SH-SY5Y (cell line): ENCODE measurements at regions not wholly inside any gene's neighbourhood (a gene's known extent, or its start where the extent isn't known, plus 50 kb on each side); places are given as distances from the start of the nearest gene placed in this dataset.

Source experiments
- GATA2 ChIP-seq: IDR thresholded peaks from 2 replicates; pipeline ENCODE4 v1.6.1; 2011; ENCODE audit warnings: mild to moderate bottlenecking, low read depth, low read length
- GATA3 ChIP-seq: IDR thresholded peaks from 2 replicates; pipeline ENCODE4 v1.6.1; 2011; ENCODE audit warnings: low read depth, mild to moderate bottlenecking, low read length, moderate library complexity

- TF ChIP-seq GATA3 (peak; percentile 92), GATA2 (peak; percentile 98)
Measured at GRCh38 chr10:33566001-33566400, 231.5 kb upstream of the NRP1 start.

DNA sequence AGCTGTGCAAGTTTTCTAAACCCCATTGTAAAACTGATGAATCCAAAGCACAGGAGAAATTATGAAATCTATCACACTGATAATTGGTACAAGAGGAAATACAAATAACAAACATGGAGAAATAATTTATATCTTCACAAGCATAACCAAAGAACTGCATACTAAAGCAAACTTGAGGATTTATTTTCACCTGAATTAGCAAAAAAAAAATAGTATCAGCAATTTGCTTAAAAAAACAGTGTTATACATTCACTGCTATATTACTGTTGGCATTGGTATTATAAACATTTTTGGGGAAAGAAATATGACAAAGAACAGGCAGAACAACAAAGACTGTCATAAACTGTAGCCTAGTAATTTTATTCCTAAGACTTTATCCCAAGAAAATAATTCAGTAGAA, 230.8 kb upstream of the NRP1 start:
- no peak for TF ChIP-seq GATA2
- TF ChIP-seq GATA3: no peak

DNA sequence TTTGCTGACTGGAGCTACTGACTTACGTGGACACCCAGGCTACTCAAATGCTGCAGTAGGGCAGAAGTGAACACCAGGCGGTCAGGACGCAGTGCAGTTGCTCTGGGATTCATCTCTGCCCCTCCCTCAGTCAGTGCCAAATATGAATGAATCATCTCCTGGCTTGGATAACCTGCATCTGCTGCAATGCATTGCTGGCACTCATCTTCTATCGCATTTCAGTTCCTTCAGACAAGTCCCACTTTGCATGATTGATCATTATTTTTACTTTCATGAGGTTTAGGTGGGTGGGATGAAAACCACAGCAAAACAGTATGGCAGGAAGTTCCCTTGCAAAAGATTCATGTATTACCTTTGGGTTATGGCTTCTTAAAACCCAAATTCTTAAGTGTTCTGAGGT, 224.6 kb upstream of the NRP1 start:
- TF ChIP-seq GATA3 (no peak), GATA2 (no peak)

DNA sequence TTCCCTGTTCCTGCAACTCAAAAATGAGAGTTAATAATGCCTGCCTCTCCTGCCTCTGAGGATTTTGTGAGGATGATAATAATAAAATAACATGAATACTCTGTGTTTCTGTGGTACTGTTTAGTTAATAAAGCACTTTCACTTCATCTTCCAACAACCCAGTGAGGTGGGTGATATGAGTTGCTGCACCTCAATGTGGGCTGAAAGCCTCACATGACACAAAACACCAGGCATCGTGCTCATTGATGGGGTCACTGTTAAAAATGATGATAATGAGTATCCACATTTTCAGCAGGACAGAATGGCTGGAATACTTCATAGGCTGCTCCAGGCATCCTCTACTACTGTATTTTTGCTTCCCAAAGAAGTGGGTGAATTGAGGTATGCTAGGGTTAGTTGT, 222.8 kb upstream of the NRP1 start:
- TF ChIP-seq GATA3 (no peak), GATA2 (no peak)

- TF ChIP-seq GATA2: no peak
- no peak for TF ChIP-seq GATA3
Measured at GRCh38 chr10:33556620-33557019, 222.2 kb upstream of the NRP1 start.

- TF ChIP-seq GATA3 (no peak), GATA2 (no peak)
Measured at GRCh38 chr10:33556103-33556502, 221.6 kb upstream of the NRP1 start.

DNA sequence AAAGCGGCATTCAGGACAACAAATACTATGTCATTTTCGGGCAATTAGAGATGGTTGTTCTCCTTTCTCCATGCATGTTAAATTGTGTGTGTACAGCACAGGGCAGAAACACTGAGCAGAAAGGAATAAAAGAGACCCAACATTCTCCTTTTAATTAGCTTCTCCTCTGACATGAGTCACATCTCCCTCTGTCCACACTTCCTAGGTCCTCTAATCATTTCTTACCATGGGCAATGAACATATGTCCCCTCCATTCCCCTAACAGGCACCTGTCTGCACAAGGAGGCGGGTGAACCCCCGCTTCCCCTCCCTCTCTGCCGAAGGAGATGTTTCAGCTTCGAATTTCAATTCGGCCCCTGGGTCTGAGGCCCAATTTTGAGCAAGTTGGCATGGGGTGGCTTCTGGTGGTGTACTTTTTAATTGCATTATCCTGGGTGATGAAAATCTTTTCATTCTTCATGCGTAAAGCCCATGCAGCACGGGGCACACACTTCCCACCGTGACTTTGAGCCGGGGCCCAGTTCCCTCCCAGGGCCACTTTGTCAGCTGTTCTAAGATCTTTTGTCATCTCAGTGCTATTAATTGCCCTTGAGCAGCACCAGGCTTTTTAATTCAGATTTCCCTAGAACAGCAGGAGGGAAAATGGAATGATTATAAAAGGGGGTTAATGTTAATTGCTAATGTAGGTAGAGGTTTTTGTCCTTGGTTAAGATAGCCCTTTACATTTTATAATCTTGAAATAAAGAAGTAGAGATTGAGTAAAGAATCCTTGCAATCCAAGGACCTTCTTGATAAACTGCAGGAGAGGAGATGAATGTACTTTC, 219.5 kb upstream of the NRP1 start:
- TF ChIP-seq GATA3: no peak
- no peak for TF ChIP-seq GATA2

DNA sequence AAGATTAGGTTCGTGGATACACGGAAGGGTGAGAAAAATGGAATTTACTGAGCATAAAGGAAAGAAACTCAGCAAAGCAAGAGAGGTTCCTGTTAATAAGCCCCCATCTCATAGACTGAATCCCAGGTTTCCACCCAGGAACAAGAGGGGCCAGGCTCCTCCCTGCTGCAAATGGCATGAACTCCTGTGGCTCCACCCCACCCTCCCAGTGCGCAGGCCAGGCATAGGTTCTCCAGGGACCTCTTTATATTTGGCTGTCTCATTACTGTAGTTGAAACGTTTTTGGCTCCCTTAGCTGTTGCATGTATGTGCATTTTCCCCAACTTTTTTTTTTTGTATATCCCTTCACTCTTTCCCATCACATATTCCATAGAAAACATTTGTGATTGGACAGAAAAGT, 217.8 kb upstream of the NRP1 start:
- TF ChIP-seq GATA2 (no peak), GATA3 (no peak)

GRCh38 chr10:33550811-33551210, 216.3 kb upstream of the NRP1 start:
- TF ChIP-seq GATA3 (no peak), GATA2 (no peak)

- TF ChIP-seq GATA2 (no peak), GATA3 (no peak)
Measured at GRCh38 chr10:33547976-33548375, 213.5 kb upstream of the NRP1 start.

- TF ChIP-seq GATA3: no peak
- no peak for TF ChIP-seq GATA2
Measured at GRCh38 chr10:33546031-33546430, 211.6 kb upstream of the NRP1 start.

- TF ChIP-seq GATA2: no peak
- no peak for TF ChIP-seq GATA3
Measured at GRCh38 chr10:33542752-33543505, 208.5 kb upstream of the NRP1 start.

GRCh38 chr10:33539116-33539515, 204.6 kb upstream of the NRP1 start:
- TF ChIP-seq GATA3 (no peak), GATA2 (no peak)

DNA sequence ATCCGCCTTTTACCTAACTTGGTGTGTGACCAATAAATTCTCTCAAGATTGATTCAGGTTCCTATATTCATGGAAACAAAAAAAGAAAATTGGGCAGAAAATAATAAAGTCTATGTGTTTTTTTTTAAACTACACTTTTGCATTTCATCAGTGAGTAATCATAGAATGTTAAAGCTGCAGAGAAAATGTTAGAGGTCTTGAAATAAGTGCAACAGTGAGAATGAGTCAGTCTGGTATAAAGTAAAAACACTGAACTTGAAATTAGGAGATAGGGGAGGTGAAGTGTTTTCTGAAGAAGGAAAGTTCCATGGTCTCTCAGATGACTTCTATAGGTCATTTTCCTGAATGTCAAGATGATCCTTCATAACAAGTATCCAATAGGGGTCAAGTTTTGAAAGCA, 202.6 kb upstream of the NRP1 start:
- no peak for TF ChIP-seq GATA2
- TF ChIP-seq GATA3: no peak

DNA sequence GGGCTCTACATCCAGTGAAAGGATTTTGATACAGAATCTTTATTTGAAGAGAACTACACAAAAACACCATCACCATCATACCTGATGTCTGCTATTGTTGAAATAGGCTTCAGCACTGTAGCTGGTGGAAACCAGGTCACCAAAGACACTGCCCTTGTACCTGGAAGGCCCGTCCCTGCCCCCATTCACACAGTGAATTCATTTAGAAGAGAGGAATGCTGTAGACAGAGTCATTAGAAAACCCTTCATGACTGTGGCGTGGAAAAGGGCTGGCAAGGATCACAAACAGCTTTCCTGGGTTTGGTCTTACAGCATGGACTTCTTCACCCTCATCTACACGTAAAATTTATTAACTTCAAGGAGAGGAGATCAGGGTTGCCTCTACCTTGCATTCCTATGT, 202.0 kb upstream of the NRP1 start:
- TF ChIP-seq GATA2: no peak
- TF ChIP-seq GATA3: no peak

GRCh38 chr10:33535866-33536265, 201.4 kb upstream of the NRP1 start:
- TF ChIP-seq GATA3: no peak
- TF ChIP-seq GATA2: no peak
